ENCODE measurements at regions not wholly inside any gene's neighbourhood (a gene's known extent, or its start where the extent isn't known, plus 50 kb on each side); places are given as distances from the start of the nearest gene placed in this dataset.

DNA sequence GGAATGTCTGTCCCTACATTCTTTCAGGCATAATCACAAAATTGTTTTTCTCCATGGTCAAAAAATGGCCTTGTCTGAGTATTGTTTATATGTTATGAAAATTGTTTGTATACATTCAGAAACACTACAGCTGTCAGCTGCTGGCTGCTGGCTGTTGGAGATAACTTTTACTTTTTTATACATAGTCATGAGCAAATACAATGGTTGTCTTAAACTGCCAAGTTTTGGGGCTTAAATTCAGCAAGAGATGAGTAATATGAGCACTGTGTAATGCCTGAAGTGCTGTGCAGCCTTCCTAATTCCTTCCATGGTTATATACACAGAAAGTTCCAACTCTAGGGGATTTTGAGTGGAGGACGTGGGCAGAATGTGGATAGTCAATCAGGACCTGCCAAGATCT lies 168.9 kb upstream of the RMP24 start:
- H3K9me2 ChIP-seq (replicated peaks; ENCODE audit: low read length) = no peaks in the 10 kb centered on the region
- intact Hi-C loops (cut with micrococcal nuclease) = no loop called here
- H4K20me1 ChIP-seq (ENCODE audit: low read length) = no peaks in the 10 kb centered on the region
- CTCF ChIA-PET = no interaction called here
- BruUV-seq (replicated peaks) = no TSS peak
- no peaks in the 10 kb centered on the region for H3K79me2 ChIP-seq (ENCODE audit: low read length)
- DNase-seq (no peak), ATAC-seq (no peak)
- H3K4me3 ChIP-seq (ENCODE audit: low read length) = no peak overlapping the region
- no peaks in the 10 kb centered on the region for H3K4me1 ChIP-seq (ENCODE audit: insufficient read depth, low read length)
- POLR2A ChIA-PET (ENCODE audit: unreplicated experiment) = no interaction called here
- no peaks in the 10 kb centered on the region for H3K9me3 ChIP-seq (ENCODE audit: low read length)
- TF ChIP-seq EZH2 (IDR thresholded peaks at IDR 0.05; ENCODE audit: low read length, unreplicated experiment) (no peak), EZH2phosphoT487 (IDR thresholded peaks at IDR 0.05; ENCODE audit: borderline replicate concordance, low read length) (no peak)
- TF ChIP-seq, protein P1, sequence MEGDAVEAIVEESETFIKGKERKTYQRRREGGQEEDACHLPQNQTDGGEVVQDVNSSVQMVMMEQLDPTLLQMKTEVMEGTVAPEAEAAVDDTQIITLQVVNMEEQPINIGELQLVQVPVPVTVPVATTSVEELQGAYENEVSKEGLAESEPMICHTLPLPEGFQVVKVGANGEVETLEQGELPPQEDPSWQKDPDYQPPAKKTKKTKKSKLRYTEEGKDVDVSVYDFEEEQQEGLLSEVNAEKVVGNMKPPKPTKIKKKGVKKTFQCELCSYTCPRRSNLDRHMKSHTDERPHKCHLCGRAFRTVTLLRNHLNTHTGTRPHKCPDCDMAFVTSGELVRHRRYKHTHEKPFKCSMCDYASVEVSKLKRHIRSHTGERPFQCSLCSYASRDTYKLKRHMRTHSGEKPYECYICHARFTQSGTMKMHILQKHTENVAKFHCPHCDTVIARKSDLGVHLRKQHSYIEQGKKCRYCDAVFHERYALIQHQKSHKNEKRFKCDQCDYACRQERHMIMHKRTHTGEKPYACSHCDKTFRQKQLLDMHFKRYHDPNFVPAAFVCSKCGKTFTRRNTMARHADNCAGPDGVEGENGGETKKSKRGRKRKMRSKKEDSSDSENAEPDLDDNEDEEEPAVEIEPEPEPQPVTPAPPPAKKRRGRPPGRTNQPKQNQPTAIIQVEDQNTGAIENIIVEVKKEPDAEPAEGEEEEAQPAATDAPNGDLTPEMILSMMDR (conservative IDR thresholded peaks at IDR 0.05; ENCODE audit: low read depth, low read length) = no peak
- no peak overlapping the region for H2AFZ ChIP-seq (ENCODE audit: low read length)
- no peaks in the 10 kb centered on the region for H3K36me3 ChIP-seq (ENCODE audit: low read depth, low read length)
- H3K4me2 ChIP-seq (ENCODE audit: low read length) = no peak overlapping the region
- H3K9ac ChIP-seq (ENCODE audit: low read length) = no peak overlapping the region
- H3F3A ChIP-seq (ENCODE audit: low read length, unreplicated experiment) = no peaks in the 10 kb centered on the region
- no peak overlapping the region for H3K27ac ChIP-seq (ENCODE audit: low read length)
- H3K27me3 ChIP-seq (ENCODE audit: low read length) = no peaks in the 10 kb centered on the region

DNA sequence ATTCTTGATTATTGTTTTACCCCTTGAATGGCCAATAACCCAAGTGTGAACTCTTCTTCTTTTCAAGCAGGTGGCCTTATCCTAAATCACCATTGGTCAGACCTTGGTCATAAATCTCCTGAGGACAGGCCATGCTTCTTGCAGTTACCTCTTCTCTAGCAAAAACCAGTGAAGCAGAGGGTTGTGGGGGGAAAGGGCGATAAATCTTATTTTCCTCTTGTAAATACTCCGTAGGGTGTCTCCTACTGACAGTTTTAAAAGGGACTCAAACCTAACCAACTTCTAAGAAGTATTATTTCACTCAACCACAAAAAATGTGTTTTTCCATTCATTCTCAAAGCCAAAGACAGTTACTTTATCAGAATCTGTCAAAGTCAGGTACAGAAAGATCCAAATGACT lies 168.1 kb upstream of the RMP24 start:
- no peak overlapping the region for H3K4me2 ChIP-seq (ENCODE audit: low read length)
- no peak for DNase-seq
- H3K9me2 ChIP-seq (replicated peaks; ENCODE audit: low read length) = no peaks in the 10 kb centered on the region
- no peak for ATAC-seq
- no peak overlapping the region for H3K4me3 ChIP-seq (ENCODE audit: low read length)
- H3K9ac ChIP-seq (ENCODE audit: low read length) = no peak overlapping the region
- ChIA-PET POLR2A (ENCODE audit: unreplicated experiment) (no interaction called here), CTCF (no interaction called here)
- H3F3A ChIP-seq (ENCODE audit: low read length, unreplicated experiment) = no peaks in the 10 kb centered on the region
- H3K27ac ChIP-seq (ENCODE audit: low read length) = no peak overlapping the region
- no peaks in the 10 kb centered on the region for H3K9me3 ChIP-seq (ENCODE audit: low read length)
- H3K36me3 ChIP-seq (ENCODE audit: low read depth, low read length) = no peaks in the 10 kb centered on the region
- intact Hi-C loops (cut with micrococcal nuclease) = no loop called here
- no peaks in the 10 kb centered on the region for H3K79me2 ChIP-seq (ENCODE audit: low read length)
- no peaks in the 10 kb centered on the region for H4K20me1 ChIP-seq (ENCODE audit: low read length)
- no peaks in the 10 kb centered on the region for H3K4me1 ChIP-seq (ENCODE audit: insufficient read depth, low read length)
- TF ChIP-seq, protein P1 (conservative IDR thresholded peaks at IDR 0.05; ENCODE audit: low read depth, low read length) = no peak
- TF ChIP-seq EZH2 (IDR thresholded peaks at IDR 0.05; ENCODE audit: low read length, unreplicated experiment) = no peak
- no peak for TF ChIP-seq EZH2phosphoT487 (IDR thresholded peaks at IDR 0.05; ENCODE audit: borderline replicate concordance, low read length)
- no TSS peak for BruUV-seq (replicated peaks)
- H2AFZ ChIP-seq (ENCODE audit: low read length) = no peak overlapping the region
- H3K27me3 ChIP-seq (ENCODE audit: low read length) = no peaks in the 10 kb centered on the region

DNA sequence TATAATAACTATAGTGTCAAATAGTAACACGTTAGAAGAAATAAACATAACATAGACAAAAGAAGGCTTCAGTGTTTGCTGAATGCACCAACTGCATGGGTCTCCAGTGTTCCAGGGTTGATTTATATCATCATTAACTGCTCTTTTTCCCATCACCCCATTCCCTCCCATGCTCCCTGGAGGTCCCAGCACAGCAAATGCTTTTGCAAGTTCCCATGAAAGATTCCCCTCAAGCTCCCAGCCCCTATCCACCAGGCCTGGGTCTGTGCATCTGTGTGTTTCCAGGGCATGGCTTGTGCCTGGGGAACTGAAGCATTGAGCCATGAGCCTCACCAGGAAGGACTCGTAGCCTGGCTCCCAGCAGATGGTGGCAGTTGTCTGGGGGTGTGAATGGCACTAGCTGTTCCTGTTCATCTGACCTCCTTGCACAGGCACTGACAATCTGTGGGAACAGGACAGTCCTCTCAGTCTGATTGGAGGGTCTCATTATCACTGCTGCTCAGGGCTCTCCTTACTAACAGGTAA lies 164.6 kb upstream of the RMP24 start:
- Histone ChIP-seq H2AFZ (ENCODE audit: low read length) (no peak overlapping the region), H3K4me1 (ENCODE audit: insufficient read depth, low read length) (no peaks in the 10 kb centered on the region), H3K4me2 (ENCODE audit: low read length) (no peak overlapping the region), H3K27ac (ENCODE audit: low read length) (no peak overlapping the region), H3K36me3 (ENCODE audit: low read depth, low read length) (no peaks in the 10 kb centered on the region), H3K9ac (ENCODE audit: low read length) (no peak overlapping the region), H4K20me1 (ENCODE audit: low read length) (no peaks in the 10 kb centered on the region), H3K4me3 (ENCODE audit: low read length) (no peak overlapping the region), H3K9me3 (ENCODE audit: low read length) (no peaks in the 10 kb centered on the region), H3K79me2 (ENCODE audit: low read length) (no peaks in the 10 kb centered on the region), H3K9me2 (replicated peaks; ENCODE audit: low read length) (no peaks in the 10 kb centered on the region), H3F3A (ENCODE audit: low read length, unreplicated experiment) (no peaks in the 10 kb centered on the region), H3K27me3 (ENCODE audit: low read length) (no peaks in the 10 kb centered on the region)
- no TSS peak for BruUV-seq (replicated peaks)
- CTCF ChIA-PET = no interaction called here
- POLR2A ChIA-PET (ENCODE audit: unreplicated experiment) = no interaction called here
- ATAC-seq (no peak), DNase-seq (no peak)
- intact Hi-C loops (cut with micrococcal nuclease) = no loop called here
- no peak for TF ChIP-seq EZH2 (IDR thresholded peaks at IDR 0.05; ENCODE audit: low read length, unreplicated experiment)
- no peak for TF ChIP-seq EZH2phosphoT487 (IDR thresholded peaks at IDR 0.05; ENCODE audit: borderline replicate concordance, low read length)
- TF ChIP-seq, protein P1 (conservative IDR thresholded peaks at IDR 0.05; ENCODE audit: low read depth, low read length) = no peak

Data from PC-3 (cell line).